Panc1 (cell line): ENCODE measurements at regions not wholly inside any gene's neighbourhood (a gene's known extent, or its start where the extent isn't known, plus 50 kb on each side); places are given as distances from the start of the nearest gene placed in this dataset.

Source experiments
- ATAC-seq: fragments of 200-7000 bp; cut with Tn5 transposase; 2 replicates; pipeline ENCODE4 v1.9.1; 2020; ENCODE audit warnings: mild to moderate bottlenecking, moderate library complexity
- BruUV-seq: library from RNA; stranded (reverse); fragments of 400-500 nt; replicated peaks from 2 replicates; lab custom pipeline; 2021; lab: Mats Ljungman, UMichigan
- CTCF ChIA-PET: fragments of 300-600 bp; sonication (Branson Sonifier 250); formaldehyde crosslinking; loops from one replicate; lab custom pipeline; 2022; ENCODE audit warnings: antibody characterized with exemption; lab: Charles Lee
- POLR2A ChIA-PET: fragments of 300-600 bp; sonication (Branson Sonifier 250); formaldehyde crosslinking; loops from one replicate; lab custom pipeline; 2022; ENCODE audit warnings: antibody characterized with exemption; lab: Charles Lee
- DNase-seq: peaks from one replicate; pipeline ENCODE4 v3.0.0-alpha.2; 2010; ENCODE audit warnings: low read depth, low spot score
- H3K27ac ChIP-seq: 2 replicates; pipeline ENCODE4 v1.5.1; 2011; ENCODE audit warnings: mild to moderate bottlenecking, low read length, inconsistent platforms
- H3K27me3 ChIP-seq: fragments of 200-500 bp; sonication (Bioruptor generic); 2 replicates; pipeline ENCODE4 v1.6.0; 2014; ENCODE audit warnings: low read length, inconsistent platforms; ENCODE audit not compliant: control insufficient read depth, insufficient read depth
- H3K36me3 ChIP-seq: fragments of 200-500 bp; sonication (Bioruptor generic); 2 replicates; pipeline ENCODE4 v1.5.1; 2014; ENCODE audit warnings: inconsistent platforms, mild to moderate bottlenecking, low read length, moderate library complexity; ENCODE audit not compliant: control insufficient read depth, insufficient read depth
- H3K4me1 ChIP-seq: 2 replicates; pipeline ENCODE4 v1.5.1; 2011; ENCODE audit warnings: inconsistent platforms, mild to moderate bottlenecking, low read length, moderate library complexity; ENCODE audit not compliant: control insufficient read depth, insufficient read depth
- H3K4me3 ChIP-seq, 2 experiments: 2 replicates each; pipeline ENCODE4 v1.5.1; 2011 to 2012; ENCODE audit warnings: low read depth in 2 of 2, low read length in 2 of 2, mild to moderate bottlenecking in 2 of 2, inconsistent platforms in 1 of 2, moderate library complexity in 1 of 2
- H3K9me3 ChIP-seq: fragments of 200-500 bp; sonication (Bioruptor generic); 2 replicates; pipeline ENCODE4 v1.5.1; 2014; ENCODE audit warnings: low read depth, mild to moderate bottlenecking, inconsistent platforms, low read length, moderate library complexity; ENCODE audit not compliant: control insufficient read depth, insufficient read depth
- CTCF ChIP-seq: fragments of 450-650 bp; IDR thresholded peaks from 2 replicates; pipeline ENCODE4 v1.5.1; 2017; ENCODE audit warnings: mild to moderate bottlenecking
- POLR2AphosphoS5 ChIP-seq: IDR thresholded peaks from 2 replicates; pipeline ENCODE4 v1.6.1; 2012; ENCODE audit warnings: mild to moderate bottlenecking, low read depth, low read length, moderate library complexity
- REST ChIP-seq, 2 experiments: IDR thresholded peaks; 2 replicates each; pipeline ENCODE4 v1.6.1; 2011 to 2012; ENCODE audit warnings: low read depth in 2 of 2, control low read depth in 1 of 2, low read length in 1 of 2, mild to moderate bottlenecking in 1 of 2, moderate library complexity in 1 of 2; ENCODE audit not compliant: insufficient read depth in 1 of 2
- SIN3A ChIP-seq: IDR thresholded peaks from 2 replicates; pipeline ENCODE4 v1.6.1; 2012; ENCODE audit warnings: low read depth, mild to moderate bottlenecking, low read length, moderate library complexity, borderline replicate concordance; ENCODE audit not compliant: insufficient read depth
- TCF7L2 ChIP-seq: IDR thresholded peaks from 2 replicates; pipeline ENCODE4 v1.6.1; 2011; ENCODE audit warnings: mild to moderate bottlenecking, low read depth, low read length, inconsistent platforms
- in situ Hi-C: cut with HindIII; loops from 2 replicates; pipeline ENCODE4 v1.10.0; 2016; ENCODE audit warnings: low sequenced_read_pairs, low pct_unique_long_range_greater_than_20kb
- intact Hi-C: fragments of 100-400 bp; cut with micrococcal nuclease; formaldehyde crosslinking; loops from one replicate; pipeline ENCODE4 v1.10.0; 2022; ENCODE audit not compliant: unreplicated experiment

DNA sequence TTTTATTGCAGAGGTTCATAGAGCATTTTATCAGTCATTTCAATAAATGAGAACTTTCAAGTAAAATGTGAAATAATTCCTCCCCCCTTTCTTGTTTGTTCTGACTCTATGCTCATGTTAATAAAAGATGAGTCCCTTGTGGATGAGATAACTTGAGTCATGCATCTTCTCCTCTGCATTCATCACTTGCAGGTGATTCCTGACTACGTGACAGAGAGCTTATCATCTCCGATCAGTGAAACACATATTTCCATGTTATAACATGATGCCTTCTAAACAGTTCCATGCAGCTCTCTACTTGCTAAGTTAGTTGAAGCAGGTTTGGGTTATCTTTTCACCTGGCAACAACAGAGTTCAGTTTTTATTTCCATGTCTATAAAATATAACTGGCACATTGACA is 160.1 kb upstream of the ANKRD50 start:
- no peak for DNase-seq
- Histone ChIP-seq H3K4me3 (no peak overlapping the region), H3K27me3 (no peaks in the 10 kb centered on the region), H3K4me1 (no peaks in the 10 kb centered on the region), H3K27ac (no peak overlapping the region), H3K9me3 (no peaks in the 10 kb centered on the region), H3K36me3 (no peaks in the 10 kb centered on the region)
- POLR2A ChIA-PET, result no interaction called here
- no peak for ATAC-seq
- in situ Hi-C loops, result no loop called here
- BruUV-seq, result no TSS peak
- intact Hi-C loops, result no loop called here
- TF ChIP-seq CTCF, result no peak
- TF ChIP-seq SIN3A, result no peak
- TF ChIP-seq TCF7L2, result no peak
- TF ChIP-seq REST (IDR thresholded peaks at IDR 0.05; ENCODE audit: insufficient read depth in 1 of 2, low read depth in 2 of 2, low read length in 1 of 2), result no peak
- TF ChIP-seq POLR2AphosphoS5, result no peak
- CTCF ChIA-PET, result no interaction called here

DNA sequence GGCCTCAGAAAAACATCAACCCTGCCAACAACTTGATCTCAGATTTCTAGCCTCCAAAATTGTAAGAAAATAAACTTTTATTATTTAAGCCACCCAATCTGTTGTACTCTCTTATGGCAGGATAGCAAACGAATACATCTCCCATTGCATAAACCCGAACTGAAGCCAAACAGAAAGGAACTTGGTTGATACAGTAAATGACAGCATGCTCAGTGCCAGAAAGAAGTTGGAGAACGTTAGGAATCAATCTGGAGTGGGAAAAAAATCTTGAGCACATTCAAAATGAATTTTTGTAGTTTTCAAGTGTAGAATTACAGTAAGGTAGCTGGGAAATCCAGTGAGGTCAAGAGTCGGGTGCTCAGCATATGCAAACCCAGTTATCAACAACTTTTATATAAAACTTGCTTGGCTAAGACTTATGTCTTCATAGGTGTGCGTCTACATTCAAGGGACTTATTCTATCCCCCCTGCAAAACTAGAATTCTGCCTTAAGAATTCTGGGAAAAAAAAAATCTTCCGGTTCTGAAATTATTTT is 157.5 kb upstream of the ANKRD50 start:
- in situ Hi-C loops, result no loop called here

More for the DNA sequence above, 157.5 kb upstream of the ANKRD50 start:
- intact Hi-C loops, result no loop called here
- H3K27ac ChIP-seq, result no peak overlapping the region
- H3K4me3 ChIP-seq, result no peak overlapping the region
- H3K36me3 ChIP-seq, result no peaks in the 10 kb centered on the region
- no peaks in the 10 kb centered on the region for H3K27me3 ChIP-seq
- no peak for TF ChIP-seq SIN3A
- no peak for TF ChIP-seq REST (IDR thresholded peaks at IDR 0.05; ENCODE audit: insufficient read depth in 1 of 2, low read depth in 2 of 2, low read length in 1 of 2)
- no peak for TF ChIP-seq CTCF
- ChIA-PET CTCF (no interaction called here), POLR2A (no interaction called here)
- H3K9me3 ChIP-seq, result no peaks in the 10 kb centered on the region
- ATAC-seq, result no peak
- H3K4me1 ChIP-seq, result no peaks in the 10 kb centered on the region
- DNase-seq, result no peak
- no TSS peak for BruUV-seq
